HG03439 (cell line): ENCODE measurements at regions not wholly inside any gene's neighbourhood (a gene's known extent, or its start where the extent isn't known, plus 50 kb on each side); places are given as distances from the start of the nearest gene placed in this dataset.

Experiments
- ATAC-seq: cut with Tn5 transposase; IDR thresholded peaks from one replicate; pipeline ENCODE4 v1.9.1; 2021; ENCODE audit warnings: mild to moderate bottlenecking, moderate library complexity; ENCODE audit not compliant: unreplicated experiment

DNA sequence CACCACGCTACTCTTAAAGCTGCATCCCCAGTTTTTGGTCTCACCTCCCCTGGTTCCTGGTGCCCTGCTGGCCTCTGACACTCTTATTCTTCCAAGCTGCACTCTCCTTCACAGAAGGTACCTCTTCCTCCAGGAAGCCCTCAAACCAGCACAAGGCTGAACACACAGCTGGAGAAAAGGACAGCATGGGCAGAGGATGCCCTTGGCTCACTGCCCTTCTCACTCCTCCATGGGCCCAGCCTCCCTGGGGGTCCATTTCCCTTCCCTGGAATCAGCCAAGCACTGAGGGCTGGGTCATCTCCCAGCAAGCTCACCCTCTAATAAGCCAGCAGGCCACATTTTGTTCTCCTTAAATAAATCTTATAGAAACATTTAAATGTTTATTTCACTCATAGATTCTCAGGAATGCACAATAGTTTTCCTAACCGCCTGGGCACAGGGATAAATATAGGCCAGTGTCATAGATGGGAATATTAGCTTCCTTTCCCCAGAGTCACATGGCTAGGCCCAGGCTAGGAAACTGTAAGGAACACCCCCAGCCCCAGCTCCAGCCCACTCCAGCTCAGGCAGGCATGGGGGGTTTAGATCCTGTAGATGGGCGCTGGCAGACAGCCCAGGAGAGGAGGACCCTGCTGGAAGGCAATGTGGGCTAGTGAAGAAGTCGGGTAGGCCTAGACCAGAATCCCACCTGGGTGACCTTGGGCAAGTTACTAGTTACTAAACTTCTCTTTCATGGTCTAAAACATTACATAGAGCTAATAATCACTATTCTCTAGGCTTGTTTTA is 51.5 kb downstream of the IRAG1 start:
- peak; percentile 16 for ATAC-seq

- peak; percentile 73 for ATAC-seq
These were observed 52.2 kb downstream of the IRAG1 start for GRCh38 chr11:10641177-10641911.

DNA sequence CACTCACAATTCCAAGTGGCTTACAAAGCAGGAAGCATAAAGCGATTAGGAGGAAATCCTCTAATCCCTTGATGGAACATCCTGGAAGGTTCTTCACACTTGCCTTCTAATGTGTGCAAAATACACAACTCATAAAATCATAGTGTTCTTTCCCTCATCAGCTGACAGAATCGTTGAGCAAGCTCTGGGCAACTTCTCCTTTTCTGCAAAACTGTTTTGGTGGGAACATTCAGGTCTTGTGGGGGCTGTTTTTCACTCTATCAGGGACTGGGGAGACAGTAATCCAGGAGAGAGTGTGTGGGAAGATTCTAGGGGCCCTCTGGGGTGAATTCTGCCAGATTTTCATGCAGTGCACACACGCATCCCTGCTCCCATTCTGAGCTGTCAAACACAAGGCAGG is 53.2 kb downstream of the IRAG1 start:
- no peak for ATAC-seq

DNA sequence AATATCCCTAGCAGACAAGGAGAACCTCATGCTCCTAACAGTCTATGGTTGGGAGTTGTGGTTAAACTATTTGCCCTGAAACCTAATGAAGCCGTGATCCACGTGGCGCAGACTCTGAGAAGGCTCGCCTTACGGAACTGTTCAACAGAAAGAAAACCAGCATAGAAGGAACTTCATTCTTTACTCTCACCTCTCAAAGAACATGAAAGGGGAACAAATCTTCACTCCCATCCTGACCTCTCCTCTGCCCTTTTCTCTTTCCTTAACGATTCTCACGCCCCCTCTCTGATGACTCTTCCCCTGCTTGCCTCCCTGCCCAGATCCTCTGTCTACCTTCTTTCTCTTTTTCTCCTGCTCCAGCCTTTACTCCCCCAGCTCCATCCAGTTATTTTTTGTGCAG is 54.2 kb downstream of the IRAG1 start:
- ATAC-seq = no peak

DNA sequence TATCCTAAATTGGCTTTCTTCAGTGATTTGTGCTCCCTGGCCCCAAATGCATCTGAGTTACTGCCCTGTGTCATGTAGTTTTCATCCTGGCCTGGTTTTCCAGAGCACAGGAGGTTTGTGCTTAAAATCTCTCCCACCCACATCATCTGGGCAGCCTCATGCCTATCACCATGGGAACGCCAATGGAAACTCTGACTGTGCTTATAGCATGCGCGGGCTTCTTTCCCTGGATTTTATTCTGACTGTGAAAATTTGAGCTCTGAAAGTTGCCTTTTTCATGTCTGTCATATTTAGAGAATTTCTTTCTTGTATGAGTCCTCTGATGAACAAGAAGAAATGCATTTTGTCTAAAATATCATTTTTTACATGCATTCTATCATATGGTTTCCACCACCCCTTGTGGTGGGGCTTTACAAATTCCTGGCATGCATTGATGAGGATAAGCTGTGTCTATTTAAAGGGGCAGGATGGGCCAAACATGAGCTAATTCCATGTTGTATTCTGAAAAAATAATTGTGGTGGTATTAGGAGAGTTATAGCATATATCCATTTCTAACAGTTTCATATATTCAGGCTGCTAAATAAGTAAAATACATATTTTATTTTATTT is 55.1 kb downstream of the IRAG1 start:
- no peak for ATAC-seq

DNA sequence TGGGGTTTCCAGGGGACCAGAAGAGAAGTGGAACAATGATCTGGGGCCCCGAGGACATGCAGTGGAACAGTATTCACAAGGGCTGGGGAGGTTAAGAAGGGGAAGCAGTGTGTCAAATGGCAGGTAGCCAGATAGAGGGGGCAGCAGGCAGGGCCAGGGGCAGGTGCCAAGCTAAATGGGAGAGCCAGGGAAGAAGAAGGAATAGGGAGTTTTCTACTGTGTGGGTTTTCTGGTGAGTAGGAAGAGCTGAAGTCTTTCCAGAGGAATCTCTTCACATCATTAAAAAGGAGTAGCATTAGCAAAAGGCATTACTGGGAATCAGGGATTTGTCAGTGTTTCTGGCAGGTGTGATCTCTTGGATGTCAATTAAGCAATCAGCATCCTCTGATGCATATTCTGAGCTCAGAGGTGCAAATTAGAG is 55.8 kb downstream of the IRAG1 start:
- no peak for ATAC-seq

GRCh38 chr11:10634407-10634806 is 59.1 kb downstream of the IRAG1 start:
- no peak for ATAC-seq

DNA sequence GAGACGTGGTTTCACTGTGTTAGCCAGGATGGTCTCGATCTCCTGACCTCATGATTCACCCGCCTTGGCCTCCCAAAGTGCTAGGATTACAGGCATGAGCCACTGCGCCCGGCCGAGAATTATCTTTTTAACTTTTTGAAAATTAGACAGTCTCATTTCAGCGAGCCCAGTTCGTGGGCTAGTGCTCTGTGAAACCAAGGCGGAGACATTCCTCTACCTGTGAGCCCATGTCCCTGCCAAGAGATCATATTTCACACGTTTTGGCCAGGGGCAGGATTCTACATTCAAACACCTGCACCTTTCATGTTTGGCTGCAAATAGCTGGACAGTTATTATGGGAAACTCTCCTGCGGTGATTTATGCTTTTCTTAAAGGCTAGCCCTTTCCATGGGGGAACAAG is 60.3 kb downstream of the IRAG1 start:
- no peak for ATAC-seq

DNA sequence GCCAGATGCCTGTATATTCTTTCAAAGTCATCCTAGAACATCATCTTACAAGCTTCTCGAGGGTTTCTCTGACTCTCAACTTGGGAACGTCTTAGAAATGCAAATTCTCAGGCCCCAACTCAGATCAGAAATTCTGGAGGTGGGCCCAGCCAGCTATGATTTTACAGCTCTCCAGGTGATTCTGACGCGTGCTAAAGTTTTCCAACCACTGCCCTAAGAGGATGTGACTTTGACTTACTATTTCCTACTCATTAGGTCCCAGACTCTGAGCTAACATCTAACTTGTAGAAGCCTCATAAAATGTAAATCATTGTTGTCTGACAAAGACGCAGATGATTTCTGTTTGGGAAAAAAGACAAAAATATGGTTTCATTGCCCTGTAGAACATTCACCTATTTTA is 61.1 kb downstream of the IRAG1 start:
- ATAC-seq = no peak

GRCh38 chr11:10631761-10632160 is 61.8 kb downstream of the IRAG1 start:
- no peak for ATAC-seq

GRCh38 chr11:10629411-10630002 is 61.0 kb upstream of the LYVE1 start:
- ATAC-seq = no peak

DNA sequence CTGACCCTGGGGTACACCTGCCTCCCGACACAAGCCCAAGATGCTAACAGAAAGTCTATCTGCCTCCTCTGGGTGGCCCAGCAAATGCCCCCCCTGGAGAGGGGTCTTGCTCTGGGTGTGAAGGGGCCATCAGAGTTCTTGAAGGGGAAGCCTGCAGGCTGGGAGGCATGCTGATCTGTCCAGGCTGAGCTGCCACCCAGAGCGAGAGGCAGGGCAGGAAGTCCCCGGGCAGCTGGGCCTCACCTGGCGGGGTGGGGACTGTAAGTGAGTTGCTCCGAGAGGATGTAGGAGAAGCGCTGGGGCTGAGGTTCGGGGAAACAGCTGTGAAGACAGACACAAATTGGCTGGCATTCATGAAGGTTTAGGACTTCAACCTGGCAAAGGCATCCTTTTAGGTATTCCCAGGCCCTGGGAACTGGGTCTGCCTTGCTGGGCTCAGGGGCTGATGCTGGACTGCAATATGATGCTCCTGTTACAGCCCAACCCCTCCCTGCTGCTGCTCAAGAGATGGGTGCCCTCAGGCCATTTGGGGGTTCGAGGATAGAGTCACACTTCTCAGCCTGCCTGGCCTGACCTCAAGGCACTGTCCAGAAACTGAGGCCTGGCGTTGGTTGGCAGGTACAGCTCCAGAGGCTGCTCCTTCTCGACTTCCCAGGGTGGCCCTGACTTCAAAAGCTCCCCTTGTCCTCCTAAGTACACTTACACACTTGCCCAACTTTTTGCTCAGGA is 60.2 kb upstream of the LYVE1 start:
- no peak for ATAC-seq

DNA sequence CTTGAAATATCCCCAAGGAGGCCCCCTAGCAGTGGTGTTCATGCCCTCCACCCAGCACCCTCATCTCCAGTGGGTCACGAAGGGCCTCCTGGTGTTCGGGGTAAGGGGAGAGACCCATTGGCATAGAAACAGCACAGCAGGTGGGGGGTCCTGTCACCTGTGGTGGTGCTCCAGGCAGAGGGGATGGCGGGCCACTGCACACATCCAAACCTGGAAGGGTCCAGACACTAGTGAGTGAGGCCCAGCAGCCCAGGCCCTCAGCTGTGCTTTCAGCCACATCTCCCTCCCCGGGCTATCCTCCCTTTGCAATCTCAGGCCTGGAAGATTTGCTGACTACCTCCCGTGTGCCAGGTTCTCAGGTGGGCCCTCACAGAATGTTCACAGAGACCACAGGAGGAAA is 59.4 kb upstream of the LYVE1 start:
- ATAC-seq = no peak

DNA sequence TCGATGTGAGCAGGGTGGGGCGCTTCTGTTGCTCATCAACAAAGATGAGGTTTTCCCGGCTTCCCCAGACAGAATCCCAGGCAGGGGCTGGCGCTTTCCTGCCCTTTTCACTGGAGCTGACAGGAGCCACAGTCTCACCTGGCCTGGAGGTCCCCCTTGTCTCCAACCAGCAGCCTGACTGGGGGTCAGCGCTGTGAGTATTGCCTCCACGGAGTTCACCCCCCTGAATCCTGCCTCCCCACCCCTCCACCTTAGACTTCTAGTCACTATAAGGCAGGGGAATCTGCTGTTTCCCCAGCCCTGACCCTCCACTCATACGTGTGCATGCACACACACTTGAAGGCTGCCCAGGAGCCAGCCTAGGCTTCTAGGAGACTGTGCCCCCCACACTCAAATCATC is 58.8 kb upstream of the LYVE1 start:
- no peak for ATAC-seq

DNA sequence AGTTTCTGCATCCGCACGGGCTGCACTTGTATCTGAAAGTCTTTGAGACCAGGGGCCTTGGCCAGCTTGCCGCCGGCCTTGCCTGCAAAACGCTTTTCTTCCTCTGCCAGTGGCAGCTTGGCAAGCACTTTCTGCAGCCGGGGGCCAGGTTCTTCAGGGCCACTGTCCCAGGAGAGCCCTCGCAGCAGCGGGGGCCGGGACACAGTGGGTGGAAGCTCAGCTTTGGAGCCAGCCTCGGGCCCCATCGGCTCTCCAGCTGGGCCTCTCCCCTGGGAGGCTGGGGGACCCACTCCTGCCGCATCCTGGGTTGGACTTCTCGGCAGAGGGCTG is 57.5 kb upstream of the LYVE1 start:
- no peak for ATAC-seq

DNA sequence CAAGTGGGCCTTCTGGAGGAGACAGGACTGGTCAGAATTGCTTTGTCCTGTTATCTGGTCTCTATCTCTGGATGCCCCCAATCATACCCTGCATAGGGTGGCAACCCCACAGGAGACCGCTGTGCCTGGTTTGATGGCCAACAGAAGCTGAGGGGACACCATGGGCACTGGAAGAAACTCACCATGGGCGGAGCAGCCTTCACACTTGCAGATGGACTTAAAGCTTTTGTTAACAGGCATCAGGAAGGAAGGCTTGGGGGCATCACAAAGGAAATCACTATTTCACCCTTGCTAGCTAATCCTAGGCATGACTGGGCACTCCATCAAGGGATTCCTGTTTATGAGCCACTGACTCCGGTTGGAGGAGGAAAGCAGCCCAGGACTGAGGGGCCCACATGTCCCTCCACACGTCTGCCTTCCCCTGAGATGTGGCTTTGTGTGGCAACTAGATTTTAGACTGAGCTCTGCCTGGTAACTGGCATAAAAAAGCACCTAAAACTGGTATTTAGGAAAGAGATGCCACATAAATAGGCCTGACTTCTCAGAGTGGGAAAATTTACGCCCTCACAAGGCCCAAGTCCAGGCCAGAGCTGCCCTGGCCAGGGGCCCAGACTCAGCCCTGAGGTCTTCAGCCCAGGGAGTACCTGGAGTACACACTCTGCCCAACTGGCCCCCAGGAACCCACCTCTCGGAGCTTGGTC is 57.0 kb upstream of the LYVE1 start:
- no peak for ATAC-seq

- no peak for ATAC-seq
These were observed 55.6 kb upstream of the LYVE1 start for GRCh38 chr11:10623797-10624761.

DNA sequence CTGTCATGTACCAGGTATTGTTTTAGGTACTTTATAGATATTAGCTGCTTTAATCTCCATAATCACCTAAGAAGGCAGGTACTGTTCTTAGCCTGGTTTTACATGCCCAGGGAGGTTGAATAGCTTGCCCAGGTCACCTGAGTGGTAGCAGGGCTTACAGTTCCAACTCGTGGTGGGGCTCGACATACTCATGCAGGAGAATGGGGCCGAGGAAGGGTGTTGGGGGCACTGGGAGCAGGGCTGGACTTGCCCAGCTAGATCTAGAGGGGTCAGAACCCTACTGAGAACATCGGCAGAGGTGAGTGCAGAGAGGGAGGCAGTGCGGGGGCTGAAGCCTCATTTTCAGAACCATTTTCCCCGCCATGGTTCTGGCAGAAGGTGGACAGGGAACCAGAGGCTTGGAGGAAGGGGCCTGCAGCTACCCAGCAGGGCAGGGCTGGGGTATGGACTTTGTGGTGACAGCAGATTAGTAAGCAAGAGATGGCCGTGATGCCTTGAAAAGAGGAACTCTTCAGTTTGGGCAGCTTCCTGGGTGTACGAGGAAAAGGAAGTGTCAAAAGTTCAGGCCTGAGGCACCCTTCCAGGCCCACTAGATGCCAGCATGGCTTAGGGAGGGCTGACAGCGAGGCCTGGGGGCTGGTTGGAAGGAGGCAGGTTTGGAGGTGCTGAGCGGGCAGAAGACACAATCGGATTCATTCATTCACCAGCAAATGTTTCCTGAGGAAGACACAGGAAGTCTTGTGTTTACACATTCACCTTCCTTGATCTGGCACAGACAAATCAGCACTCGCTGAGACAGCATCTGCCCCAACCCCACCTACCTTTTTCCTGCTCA is 54.7 kb upstream of the LYVE1 start:
- ATAC-seq = no peak

GRCh38 chr11:10622108-10622507 is 53.6 kb upstream of the LYVE1 start:
- ATAC-seq = no peak
